ENCODE measurements at regions not wholly inside any gene's neighbourhood (a gene's known extent, or its start where the extent isn't known, plus 50 kb on each side); places are given as distances from the start of the nearest gene placed in this dataset.

DNA sequence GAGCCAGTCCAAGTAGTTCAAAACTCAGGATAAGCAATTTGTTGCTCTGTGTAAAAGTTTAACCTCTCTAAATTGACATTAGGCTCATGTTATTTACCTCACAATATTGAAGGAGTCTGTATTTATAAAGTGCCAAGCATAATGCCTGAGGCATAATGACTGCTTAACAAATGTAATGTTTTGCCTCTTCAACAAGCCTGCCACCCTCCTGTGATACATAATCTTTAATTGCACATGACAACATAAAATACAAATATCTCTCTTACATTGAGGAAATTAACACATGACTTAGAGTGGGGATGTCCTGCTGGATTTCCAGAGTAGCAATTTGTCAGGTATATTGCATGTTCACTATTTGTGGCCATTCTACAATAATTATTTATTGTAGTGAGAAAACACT lies 469.2 kb upstream of the ANO5 start:
- in situ Hi-C loops (cut with MboI) (no loop called here), intact Hi-C loops (cut with micrococcal nuclease) (no loop called here)
- Histone ChIP-seq H4K20me1 (replicated peaks; ENCODE audit: control insufficient read depth, insufficient read depth, low read length) (no peaks in the 10 kb centered on the region), H3K4me2 (ENCODE audit: insufficient read depth, low read length) (no peak overlapping the region), H3K9me3 (replicated peaks; ENCODE audit: control insufficient read depth, insufficient read depth, low read depth, low read length) (no peaks in the 10 kb centered on the region), H2AFZ (ENCODE audit: low read depth, low read length) (no peak overlapping the region), H3K9ac (ENCODE audit: insufficient read depth in 1 of 2, low read depth in 2 of 2, low read length in 2 of 2) (no peak overlapping the region), H3K4me1 (replicated peaks in 1 of 2; ENCODE audit: control insufficient read depth in 2 of 2, insufficient read depth in 2 of 2, low read length in 2 of 2) (no peaks in the 10 kb centered on the region), H3K9me1 (ENCODE audit: control insufficient read depth, insufficient read depth, low read length) (no peaks in the 10 kb centered on the region), H3K36me3 (ENCODE audit: control insufficient read depth, insufficient read depth, low read length) (no peaks in the 10 kb centered on the region), H3K27ac (ENCODE audit: extremely low read depth, low read depth, low read length) (no peak overlapping the region), H3K79me2 (ENCODE audit: control insufficient read depth, insufficient read depth, low read length) (no peaks in the 10 kb centered on the region), H3K4me3 (no peak overlapping the region), H3K27me3 (ENCODE audit: control insufficient read depth in 2 of 2, insufficient read depth in 2 of 2, low read length in 2 of 2) (no peaks in the 10 kb centered on the region)
- FAIRE-seq (no peak), DNase-seq (ENCODE audit: extremely low read depth in 1 of 4, low spot score in 3 of 4) (no peak), ATAC-seq (no peak)
- CTCF ChIA-PET (ENCODE audit: low intra/inter-chr PET ratio), result no interaction called here
- TF ChIP-seq, protein P1, sequence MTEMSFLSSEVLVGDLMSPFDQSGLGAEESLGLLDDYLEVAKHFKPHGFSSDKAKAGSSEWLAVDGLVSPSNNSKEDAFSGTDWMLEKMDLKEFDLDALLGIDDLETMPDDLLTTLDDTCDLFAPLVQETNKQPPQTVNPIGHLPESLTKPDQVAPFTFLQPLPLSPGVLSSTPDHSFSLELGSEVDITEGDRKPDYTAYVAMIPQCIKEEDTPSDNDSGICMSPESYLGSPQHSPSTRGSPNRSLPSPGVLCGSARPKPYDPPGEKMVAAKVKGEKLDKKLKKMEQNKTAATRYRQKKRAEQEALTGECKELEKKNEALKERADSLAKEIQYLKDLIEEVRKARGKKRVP (CRISPR knock-in tag; IDR thresholded peaks at IDR 0.05), result no peak
- TF ChIP-seq ZNF668 (CRISPR knock-in tag; IDR thresholded peaks at IDR 0.05), result no peak
- TF ChIP-seq, protein P2, sequence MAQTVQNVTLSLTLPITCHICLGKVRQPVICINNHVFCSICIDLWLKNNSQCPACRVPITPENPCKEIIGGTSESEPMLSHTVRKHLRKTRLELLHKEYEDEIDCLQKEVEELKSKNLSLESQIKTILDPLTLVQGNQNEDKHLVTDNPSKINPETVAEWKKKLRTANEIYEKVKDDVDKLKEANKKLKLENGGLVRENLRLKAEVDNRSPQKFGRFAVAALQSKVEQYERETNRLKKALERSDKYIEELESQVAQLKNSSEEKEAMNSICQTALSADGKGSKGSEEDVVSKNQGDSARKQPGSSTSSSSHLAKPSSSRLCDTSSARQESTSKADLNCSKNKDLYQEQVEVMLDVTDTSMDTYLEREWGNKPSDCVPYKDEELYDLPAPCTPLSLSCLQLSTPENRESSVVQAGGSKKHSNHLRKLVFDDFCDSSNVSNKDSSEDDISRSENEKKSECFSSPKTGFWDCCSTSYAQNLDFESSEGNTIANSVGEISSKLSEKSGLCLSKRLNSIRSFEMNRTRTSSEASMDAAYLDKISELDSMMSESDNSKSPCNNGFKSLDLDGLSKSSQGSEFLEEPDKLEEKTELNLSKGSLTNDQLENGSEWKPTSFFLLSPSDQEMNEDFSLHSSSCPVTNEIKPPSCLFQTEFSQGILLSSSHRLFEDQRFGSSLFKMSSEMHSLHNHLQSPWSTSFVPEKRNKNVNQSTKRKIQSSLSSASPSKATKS (CRISPR knock-in tag; IDR thresholded peaks at IDR 0.05), result no peak
- no peak for TF ChIP-seq ZNF140 (CRISPR knock-in tag; IDR thresholded peaks at IDR 0.05)
- TF ChIP-seq ZNF551 (CRISPR knock-in tag; IDR thresholded peaks at IDR 0.05), result no peak
- TF ChIP-seq, protein P3, sequence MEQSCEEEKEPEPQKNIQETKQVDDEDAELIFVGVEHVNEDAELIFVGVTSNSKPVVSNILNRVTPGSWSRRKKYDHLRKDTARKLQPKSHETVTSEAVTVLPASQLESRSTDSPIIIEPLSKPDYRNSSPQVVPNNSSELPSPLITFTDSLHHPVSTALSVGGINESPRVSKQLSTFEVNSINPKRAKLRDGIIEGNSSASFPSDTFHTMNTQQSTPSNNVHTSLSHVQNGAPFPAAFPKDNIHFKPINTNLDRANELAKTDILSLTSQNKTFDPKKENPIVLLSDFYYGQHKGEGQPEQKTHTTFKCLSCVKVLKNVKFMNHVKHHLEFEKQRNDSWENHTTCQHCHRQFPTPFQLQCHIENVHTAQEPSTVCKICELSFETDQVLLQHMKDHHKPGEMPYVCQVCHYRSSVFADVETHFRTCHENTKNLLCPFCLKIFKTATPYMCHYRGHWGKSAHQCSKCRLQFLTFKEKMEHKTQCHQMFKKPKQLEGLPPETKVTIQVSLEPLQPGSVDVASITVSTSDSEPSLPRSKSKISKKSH (CRISPR knock-in tag; IDR thresholded peaks at IDR 0.05), result no peak
- no peak for TF ChIP-seq FOXK1 (CRISPR knock-in tag; IDR thresholded peaks at IDR 0.05; ENCODE audit: borderline replicate concordance)
- TF ChIP-seq KLF13 (tag; IDR thresholded peaks at IDR 0.05; ENCODE audit: borderline replicate concordance, low read depth), result no peak
- TF ChIP-seq, protein P4, sequence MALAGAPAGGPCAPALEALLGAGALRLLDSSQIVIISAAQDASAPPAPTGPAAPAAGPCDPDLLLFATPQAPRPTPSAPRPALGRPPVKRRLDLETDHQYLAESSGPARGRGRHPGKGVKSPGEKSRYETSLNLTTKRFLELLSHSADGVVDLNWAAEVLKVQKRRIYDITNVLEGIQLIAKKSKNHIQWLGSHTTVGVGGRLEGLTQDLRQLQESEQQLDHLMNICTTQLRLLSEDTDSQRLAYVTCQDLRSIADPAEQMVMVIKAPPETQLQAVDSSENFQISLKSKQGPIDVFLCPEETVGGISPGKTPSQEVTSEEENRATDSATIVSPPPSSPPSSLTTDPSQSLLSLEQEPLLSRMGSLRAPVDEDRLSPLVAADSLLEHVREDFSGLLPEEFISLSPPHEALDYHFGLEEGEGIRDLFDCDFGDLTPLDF (CRISPR knock-in tag; IDR thresholded peaks at IDR 0.05), result no peak
- no peak for TF ChIP-seq ZNF780A (CRISPR knock-in tag; IDR thresholded peaks at IDR 0.05)
- no peak for TF ChIP-seq PHTF2 (CRISPR knock-in tag; IDR thresholded peaks at IDR 0.05)
- no peak for TF ChIP-seq TCF3 (CRISPR knock-in tag; IDR thresholded peaks at IDR 0.05)
- BruUV-seq (replicated peaks), result no TSS peak
- POLR2A ChIA-PET, result no interaction called here
